ENCODE measurements at regions not wholly inside any gene's neighbourhood (a gene's known extent, or its start where the extent isn't known, plus 50 kb on each side); places are given as distances from the start of the nearest gene placed in this dataset.

GRCh38 chr16:62869837-62870236 is 833.6 kb upstream of the CDH8 start:
- no peaks in the 10 kb centered on the region for H3K27me3 ChIP-seq
- H3K9me3 ChIP-seq = no peaks in the 10 kb centered on the region
- H3K4me1 ChIP-seq = no peaks in the 10 kb centered on the region
- intact Hi-C loops (cut with DNase I; ENCODE audit: low total_unique reads) = no loop called here
- H3K36me3 ChIP-seq = no peaks in the 10 kb centered on the region
- no peak overlapping the region for H3K4me3 ChIP-seq
- TF ChIP-seq POLR2AphosphoS5 (IDR thresholded peaks at IDR 0.05) = no peak
- TF ChIP-seq POLR2A (IDR thresholded peaks at IDR 0.05) = no peak
- TF ChIP-seq CTCF (IDR thresholded peaks at IDR 0.05) = no peak
- TF ChIP-seq EP300 (IDR thresholded peaks at IDR 0.05) = no peak
- no peak for DNase-seq
- 46 to 58% (median 53%) methylated on average over 4 of the region's 4 CpGs for WGBS, 5 donors
- no peak overlapping the region for H3K27ac ChIP-seq

- 33 to 75% (median 58%) methylated on average over 2 of the region's 2 CpGs for WGBS, 5 donors
- no peaks in the 10 kb centered on the region for H3K4me1 ChIP-seq
- intact Hi-C loops (cut with DNase I; ENCODE audit: low total_unique reads) = no loop called here
- H3K27me3 ChIP-seq = no peaks in the 10 kb centered on the region
- no peaks in the 10 kb centered on the region for H3K36me3 ChIP-seq
- TF ChIP-seq POLR2AphosphoS5 (IDR thresholded peaks at IDR 0.05) = no peak
- no peak for TF ChIP-seq CTCF (IDR thresholded peaks at IDR 0.05)
- no peak for TF ChIP-seq POLR2A (IDR thresholded peaks at IDR 0.05)
- no peak for TF ChIP-seq EP300 (IDR thresholded peaks at IDR 0.05)
- H3K27ac ChIP-seq = no peak overlapping the region
- no peaks in the 10 kb centered on the region for H3K9me3 ChIP-seq
- H3K4me3 ChIP-seq = no peak overlapping the region
- no peak for DNase-seq
Observed at GRCh38 chr16:62863139-62863538, 826.9 kb upstream of the CDH8 start.

- H3K4me3 ChIP-seq = no peak overlapping the region
- no peak for DNase-seq
- H3K27ac ChIP-seq = no peak overlapping the region
- H3K36me3 ChIP-seq = no peaks in the 10 kb centered on the region
- no peaks in the 10 kb centered on the region for H3K9me3 ChIP-seq
- 90 to 96% (median 94%) methylated on average over 4 of the region's 4 CpGs for WGBS, 5 donors
- no peaks in the 10 kb centered on the region for H3K27me3 ChIP-seq
- no peaks in the 10 kb centered on the region for H3K4me1 ChIP-seq
- TF ChIP-seq POLR2A (IDR thresholded peaks at IDR 0.05) = no peak
- intact Hi-C loops (cut with DNase I; ENCODE audit: low total_unique reads) = no loop called here
Observed at GRCh38 chr16:62853887-62854286, 817.6 kb upstream of the CDH8 start.

GRCh38 chr16:62846399-62847057 is 810.3 kb upstream of the CDH8 start:
- no peaks in the 10 kb centered on the region for H3K4me1 ChIP-seq
- H3K9me3 ChIP-seq = no peaks in the 10 kb centered on the region
- intact Hi-C loops (cut with DNase I; ENCODE audit: low total_unique reads) = no loop called here
- no peak overlapping the region for H3K27ac ChIP-seq
- DNase-seq = no peak
- TF ChIP-seq CTCF (IDR thresholded peaks at IDR 0.05) (no peak), POLR2AphosphoS5 (IDR thresholded peaks at IDR 0.05) (no peak), EP300 (IDR thresholded peaks at IDR 0.05) (no peak), POLR2A (IDR thresholded peaks at IDR 0.05) (no peak)
- H3K4me3 ChIP-seq = no peak overlapping the region
- no peaks in the 10 kb centered on the region for H3K27me3 ChIP-seq
- WGBS, 5 donors = 65 to 89% (median 84%) methylated on average over 2 of the region's 2 CpGs
- no peaks in the 10 kb centered on the region for H3K36me3 ChIP-seq

GRCh38 chr16:62832214-62832613 is 796.0 kb upstream of the CDH8 start:
- TF ChIP-seq POLR2AphosphoS5 (IDR thresholded peaks at IDR 0.05) = no peak
- no peak for TF ChIP-seq POLR2A (IDR thresholded peaks at IDR 0.05)
- intact Hi-C loops (cut with DNase I; ENCODE audit: low total_unique reads) = no loop called here
- Histone ChIP-seq H3K9me3 (peaks cover 0 to 6% (median 0%) of the 10 kb centered on the region in 4 donors), H3K36me3 (no peaks in the 10 kb centered on the region), H3K27ac (no peak overlapping the region), H3K4me1 (no peaks in the 10 kb centered on the region), H3K4me3 (no peak overlapping the region), H3K27me3 (no peaks in the 10 kb centered on the region)
- no peak for DNase-seq
- WGBS, 5 donors = 64 to 75% (median 70%) methylated on average over 4 of the region's 4 CpGs

Data from stomach (tissue), 8 donors.